NCI-H345 treated with DMSO at 0.1 percent for 48 hours (cell line): ENCODE measurements at regions not wholly inside any gene's neighbourhood (a gene's known extent, or its start where the extent isn't known, plus 50 kb on each side); places are given as distances from the start of the nearest gene placed in this dataset.

Experiments
- DNase-seq: peaks from one replicate; lab custom pipeline; 2025; ENCODE audit not compliant: unreplicated experiment; lab: John Stamatoyannopoulos, UW

DNA sequence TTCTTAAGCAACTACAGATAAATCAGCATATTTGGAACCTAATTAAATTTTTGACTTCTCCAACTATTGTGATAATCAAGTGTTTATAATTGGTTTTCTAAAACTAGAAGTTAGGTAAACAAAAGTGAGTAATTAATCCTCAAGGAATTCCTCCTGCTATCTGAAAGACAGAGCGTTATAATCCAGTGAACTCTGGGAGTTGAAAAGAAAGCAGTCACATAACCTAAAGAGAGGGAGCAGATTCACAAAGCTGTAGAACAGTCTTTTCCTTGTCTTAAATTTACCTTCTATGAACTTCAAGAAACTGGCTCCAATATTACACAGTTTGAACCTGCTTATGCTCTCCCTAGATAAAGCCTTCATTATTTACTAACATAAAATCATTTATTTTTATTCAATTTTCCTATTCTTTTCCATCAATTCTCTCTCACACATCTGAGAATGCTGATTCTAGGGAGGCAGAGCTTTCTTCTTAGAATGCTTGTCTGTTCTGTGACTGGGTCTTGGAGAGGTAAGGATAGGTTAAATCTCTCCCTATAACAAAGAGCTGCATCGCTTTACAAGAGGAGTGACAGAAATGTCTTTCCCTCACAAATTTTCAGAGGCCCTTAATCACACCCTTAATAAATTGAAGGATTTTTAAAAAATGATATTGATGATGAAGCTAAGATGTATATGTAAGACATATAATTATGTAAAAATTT is 132.8 kb downstream of the TUSC7 start:
- DNase-seq = no peak

DNA sequence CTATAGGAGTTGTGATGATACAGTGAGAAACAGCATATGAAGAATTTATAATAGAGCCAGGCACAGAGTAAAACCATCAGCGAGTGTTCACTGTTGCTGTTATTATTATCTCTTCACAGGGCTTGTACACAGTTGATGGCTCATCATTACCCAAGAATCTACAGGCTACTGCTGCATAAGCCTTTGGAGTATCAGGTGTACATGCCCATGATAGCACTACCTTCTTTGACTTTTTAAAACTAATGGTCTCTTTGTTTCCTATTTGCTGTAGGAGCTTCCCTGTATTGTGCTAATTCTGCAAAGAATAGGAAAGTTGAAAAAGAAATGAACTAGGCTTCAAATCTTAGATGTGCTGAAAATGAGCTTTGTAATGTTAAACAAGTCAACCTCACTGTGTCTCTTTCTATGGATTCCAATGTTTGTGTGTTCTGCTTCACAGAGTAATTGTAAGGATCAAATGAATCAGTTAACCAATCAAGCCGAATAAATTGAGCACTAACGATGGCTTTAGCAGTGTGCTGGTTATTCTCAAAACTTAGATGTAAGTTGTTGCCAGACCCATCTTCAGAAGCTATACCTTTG is 138.8 kb downstream of the TUSC7 start:
- no peak for DNase-seq

DNA sequence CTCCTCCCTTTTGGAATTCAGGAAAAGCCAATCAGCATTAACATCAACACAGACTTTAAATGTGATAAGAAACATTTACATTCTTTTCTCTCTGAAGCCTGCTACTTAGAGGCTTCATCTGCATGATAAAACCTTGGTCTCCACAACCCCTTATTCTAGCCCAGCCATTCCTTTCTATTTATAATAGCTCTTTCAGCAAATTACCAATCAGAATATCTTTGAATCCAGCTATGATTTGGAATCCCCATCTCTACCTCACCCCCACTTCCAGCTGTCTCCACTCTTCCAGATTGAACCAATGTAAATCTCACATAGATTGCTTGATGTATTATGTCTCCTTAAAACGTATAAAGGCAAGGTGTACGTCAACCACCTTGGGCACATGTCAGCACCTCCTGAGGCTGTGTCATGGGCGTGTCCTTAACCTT is 139.7 kb downstream of the TUSC7 start:
- no peak for DNase-seq

DNA sequence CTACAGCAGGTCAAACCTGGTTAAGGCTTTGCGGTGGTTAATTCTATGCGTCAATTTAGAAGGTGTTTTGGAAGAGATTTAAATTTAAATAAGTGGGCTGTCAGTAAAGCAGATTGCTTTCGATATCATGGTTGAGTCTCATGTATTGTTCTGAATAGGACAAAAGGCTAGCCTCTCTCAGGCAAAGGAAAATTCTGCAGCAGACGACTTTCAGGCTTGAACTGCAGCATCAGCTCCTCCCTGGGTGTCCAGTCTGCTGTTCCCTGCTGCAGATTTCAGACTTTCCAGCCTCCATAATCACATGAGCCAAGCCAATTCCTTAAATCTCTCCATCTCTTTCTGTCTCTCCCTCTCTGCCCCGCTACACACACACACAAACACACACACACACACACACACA is 143.2 kb downstream of the TUSC7 start:
- DNase-seq = no peak

DNA sequence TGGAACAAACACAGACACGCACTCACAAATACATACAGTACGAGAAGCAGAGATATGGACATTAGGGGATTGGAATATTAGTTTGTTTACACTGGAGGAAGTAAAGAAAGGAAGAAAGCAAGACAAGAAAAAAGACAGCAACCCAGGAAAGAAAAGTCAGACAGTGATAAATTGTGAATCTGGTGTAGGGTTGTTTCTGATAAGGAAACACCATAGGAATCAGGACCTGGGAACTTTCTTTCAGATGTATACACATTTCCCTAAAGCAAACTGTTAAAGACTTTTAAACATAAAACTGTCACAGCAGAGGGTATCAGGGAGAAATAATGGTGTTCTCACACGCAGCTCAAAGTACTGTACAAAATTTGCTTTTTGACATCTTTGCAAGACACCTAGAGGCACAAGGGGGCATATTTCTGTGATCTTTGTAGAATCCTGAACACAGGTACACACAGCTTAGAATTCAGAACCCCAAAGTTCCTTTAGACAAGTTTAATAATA is 153.7 kb downstream of the TUSC7 start:
- DNase-seq = no peak

DNA sequence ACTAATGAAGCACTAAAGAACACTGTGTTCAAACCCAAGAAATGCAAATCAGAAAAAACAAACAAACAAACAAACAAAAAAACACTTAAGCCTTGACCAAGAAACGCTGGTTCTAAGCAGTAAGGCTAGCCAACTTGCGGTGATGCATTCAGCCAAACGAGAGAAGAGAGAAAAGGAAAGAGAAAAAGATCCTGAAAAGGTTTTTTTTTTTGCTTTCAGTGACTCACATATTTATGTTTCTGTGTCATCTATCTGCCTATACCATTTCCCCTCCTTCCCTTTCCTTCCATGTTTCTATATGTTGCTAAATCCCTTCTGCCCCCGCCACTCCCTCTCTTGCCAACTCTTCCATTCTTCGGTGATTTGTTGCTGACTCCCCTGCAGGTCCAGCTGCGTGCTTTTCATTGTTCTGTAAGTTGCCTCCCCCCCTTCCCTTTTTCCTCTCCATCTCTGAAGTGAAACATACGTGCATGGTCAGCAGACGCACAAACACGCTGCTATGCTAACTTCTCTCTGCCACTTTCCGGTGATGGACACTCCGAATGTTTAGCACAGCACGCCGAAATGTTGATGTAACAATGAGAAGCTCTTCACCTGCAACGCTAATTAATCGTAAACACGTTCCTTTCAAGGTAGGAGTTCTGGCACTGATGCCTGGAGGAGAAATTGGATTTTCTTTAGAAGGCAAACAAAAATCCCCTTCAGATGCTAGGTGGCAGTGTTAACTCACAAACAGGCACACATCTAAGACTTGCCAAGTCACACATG is 154.4 kb downstream of the TUSC7 start:
- DNase-seq = peak; percentile 49

DNA sequence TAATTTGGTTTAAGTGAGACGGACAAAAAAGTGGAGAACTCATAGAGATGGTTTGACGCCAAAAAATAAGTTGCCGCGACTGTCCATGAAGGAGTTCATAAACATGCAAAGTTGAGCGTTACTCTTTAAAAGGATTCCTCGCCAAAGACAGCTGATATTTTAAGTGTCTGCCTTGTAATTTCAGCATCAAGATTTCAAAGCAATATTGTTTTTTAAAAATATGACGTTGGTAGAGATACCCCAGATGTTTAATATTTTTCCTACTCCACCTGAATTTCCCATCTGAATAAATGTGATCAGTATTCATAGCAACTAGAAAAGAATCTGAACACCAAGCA is 155.0 kb downstream of the TUSC7 start:
- no peak for DNase-seq

DNA sequence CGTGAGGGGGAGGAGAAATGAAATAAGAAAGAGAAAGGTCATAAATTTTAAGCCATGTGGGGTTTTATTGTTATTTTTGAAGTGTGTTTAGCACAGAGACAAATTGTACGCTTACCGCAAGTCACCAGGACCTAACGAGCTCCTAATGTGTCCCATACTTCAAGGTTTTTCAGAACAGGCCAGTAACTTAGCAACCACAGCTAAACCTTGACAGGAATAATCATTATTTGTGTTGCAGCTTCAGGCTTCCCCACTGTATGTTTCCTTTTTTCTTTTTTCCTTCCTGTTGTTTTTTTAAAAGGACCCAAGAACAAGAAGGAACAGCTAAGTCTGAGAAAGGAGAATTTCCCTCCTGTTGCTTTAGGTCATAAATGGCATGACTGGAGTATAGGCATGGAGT is 160.8 kb downstream of the TUSC7 start:
- no peak for DNase-seq

DNA sequence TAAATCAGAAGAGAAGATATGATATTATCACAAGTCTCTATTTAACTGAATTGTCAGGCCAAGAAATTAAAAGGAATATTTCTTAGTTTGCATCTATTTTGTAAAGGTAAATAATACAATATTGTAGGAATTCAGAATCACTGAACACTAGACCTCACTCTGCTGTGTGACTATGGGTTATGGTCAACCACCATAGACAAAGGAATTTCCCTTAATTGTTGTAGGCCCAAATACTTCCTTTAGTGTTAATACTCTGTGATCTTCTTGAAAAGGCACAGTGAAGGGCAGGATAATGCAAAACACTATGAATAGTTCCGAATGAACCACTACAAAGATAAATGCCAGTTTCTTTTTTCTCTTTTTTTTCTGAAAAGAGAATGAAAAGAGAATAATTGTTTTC is 162.3 kb downstream of the TUSC7 start:
- no peak for DNase-seq

DNA sequence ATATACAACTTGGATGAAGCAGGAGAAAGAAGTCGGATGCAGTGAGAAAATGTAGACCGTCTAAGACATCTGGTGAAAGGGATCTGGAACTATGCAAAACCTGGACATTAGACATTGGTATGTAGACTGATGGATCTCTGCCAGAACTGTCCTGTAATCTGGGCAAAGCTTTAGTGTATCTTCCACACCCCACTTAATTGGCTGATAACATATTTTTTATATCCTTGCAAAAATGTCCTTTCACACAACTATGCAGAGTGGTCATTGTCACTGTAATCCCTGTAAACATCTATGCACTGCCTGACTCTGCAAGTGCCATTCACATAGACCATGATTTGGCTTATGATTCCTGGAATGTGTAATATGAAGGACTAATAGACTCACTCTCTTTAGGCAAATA is 163.1 kb downstream of the TUSC7 start:
- no peak for DNase-seq

DNA sequence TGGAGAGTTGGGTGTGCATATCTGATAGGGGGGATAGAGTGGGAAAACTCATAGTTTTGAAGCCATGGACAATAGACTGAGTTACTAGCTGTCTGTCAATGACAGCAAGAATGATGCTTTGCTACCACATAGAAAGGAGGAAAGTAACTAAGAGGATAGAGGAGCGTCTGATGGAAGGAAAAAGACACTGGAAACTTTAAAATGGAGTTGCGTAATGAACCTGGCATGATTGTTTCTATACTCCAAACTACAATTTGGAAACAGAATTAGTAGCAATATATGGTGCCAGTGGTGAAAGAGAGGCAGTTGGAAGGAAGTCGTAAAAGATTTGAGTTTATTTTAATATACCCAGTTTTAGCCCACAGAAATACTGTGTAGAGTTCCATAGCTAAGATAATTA is 163.6 kb downstream of the TUSC7 start:
- DNase-seq = no peak

DNA sequence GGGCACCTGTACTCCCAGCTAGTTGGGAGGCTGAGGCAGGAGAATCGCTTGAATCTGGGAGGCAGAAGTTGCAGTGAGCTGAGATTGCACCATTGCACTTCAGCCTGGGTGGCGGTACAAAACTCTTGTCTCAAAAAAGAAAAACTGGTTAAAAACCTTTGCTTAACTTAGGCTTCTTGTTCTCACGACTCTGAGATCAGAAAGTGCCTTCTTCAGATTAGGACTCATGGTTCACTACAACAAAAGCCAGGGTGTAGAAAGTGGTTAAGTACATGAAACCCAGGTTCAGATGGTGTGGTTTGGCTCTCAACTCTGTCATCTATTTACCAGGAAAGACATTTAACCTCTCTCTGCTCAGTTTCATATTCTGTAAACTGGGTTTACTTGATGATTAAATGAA is 168.4 kb downstream of the TUSC7 start:
- no peak for DNase-seq

DNA sequence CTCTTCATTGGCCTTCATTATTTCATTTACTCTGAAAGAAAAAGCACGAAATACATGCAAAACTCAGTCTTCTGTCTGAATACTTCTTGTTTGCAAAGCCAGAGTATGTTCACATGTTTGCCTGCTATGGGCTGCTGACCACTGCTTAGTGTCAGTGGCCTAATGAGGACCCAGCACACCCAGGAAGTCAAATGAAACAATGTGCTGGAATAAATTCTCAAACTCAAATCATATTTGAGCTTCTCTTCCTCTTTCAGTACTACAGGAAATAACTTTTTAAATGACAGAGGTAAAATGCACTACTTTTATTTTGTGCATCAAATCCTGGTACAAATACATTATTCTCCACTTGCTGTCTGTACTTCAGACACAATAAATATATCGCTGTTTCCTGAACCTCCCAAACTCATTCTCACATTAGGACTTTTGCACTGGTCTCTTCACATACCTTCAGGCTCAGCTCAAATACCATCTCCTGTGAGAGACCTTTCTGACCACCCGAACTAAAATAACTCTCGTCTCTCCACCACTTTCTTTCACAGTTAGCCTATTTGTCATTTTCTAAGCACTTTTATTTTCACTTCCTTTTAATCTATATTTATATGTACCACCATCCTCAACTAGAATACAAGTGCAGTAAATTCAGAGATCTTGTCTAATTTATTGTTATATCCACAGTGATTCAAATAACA is 176.8 kb downstream of the TUSC7 start:
- no peak for DNase-seq

DNA sequence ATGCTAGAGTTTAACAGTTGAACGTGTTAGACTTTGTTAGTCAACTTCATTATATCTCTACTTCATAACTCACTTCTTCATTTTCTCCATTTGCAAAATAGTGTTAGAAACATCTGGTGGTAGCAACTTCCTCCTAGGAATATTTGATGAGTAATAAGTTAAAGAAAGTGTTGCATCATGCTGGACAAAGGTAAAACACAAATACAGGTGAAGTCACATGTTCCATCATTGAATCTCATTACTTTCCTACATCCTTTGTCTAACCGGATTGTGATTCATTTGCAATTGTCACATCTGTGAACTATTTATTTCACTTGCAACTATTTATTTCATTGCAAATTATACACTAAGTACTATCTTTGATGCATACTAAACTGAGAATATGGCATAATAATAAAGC is 186.5 kb downstream of the TUSC7 start:
- no peak for DNase-seq

DNA sequence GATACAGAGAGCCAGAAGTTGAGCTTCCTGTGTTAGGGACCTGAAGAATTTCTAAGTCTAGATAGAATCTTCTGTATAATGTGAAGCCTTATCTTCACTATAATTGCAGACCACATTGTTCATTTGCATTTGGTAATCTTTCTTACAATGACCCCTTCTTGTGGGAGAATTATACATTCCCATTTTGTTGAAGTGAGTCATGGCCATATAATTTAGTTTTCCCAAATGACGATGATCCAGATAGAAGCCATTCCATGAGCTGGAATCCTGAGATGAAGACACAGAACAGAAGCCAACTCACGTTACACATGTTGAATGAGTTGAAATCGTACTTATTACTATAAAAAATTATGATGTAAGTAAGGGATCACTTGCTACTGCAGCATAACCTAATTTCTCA is 187.8 kb downstream of the TUSC7 start:
- DNase-seq = no peak

DNA sequence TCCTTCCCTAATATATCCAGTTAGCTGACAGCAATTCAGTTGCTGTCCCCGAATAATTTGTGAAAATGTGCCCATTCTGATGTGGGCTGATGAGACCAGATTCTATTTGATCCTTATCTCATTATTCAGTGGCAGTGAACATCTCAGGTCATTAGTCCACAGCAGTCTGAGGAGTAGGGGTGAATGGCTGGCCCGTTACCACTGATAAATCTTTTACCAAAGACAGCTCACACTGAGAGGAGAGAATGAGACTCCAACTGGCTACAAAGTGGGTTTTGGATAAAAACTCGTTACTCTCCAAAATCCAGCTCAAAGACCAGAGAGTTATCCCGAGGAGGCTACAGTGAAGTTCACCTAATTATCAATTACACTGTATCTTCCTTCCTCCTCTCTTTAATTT is 189.7 kb downstream of the TUSC7 start:
- DNase-seq = no peak

DNA sequence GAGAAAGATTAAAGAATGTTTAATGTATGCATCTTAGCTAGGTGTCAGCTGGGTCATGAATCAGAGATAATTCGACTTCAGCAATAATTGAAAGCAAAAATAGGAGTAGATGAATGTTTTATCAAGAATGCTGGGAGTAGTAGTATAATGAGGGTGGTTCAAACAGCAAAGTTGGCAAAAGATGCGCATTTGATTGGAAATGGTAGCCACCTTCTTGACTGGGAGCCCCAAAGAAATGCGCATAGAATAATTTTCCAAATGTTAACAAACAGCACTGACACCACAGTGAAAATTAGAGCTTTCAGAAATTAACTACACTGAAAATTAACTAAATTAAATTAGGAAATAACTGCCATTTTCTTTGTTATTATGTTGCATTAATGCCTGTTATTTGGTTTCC is 195.8 kb downstream of the TUSC7 start:
- no peak for DNase-seq

DNA sequence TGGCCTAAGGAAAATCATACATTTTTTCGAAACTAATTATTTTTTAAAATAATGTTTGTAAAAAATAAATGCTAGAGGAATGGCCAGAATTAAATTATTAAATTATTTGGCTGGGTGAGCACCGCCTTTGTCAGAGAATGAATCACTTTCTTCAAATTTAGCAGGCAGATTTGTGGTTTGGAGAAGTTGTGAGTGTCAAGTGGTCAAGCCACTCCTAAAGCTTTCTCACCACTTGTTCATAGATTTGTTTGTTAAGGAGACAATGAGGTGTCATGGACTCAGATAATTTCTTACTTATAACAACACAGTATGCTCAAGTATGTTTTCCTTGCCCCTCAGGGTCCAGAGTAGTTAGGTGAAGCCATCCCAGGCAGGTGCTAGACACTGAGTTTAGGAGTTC is 196.2 kb downstream of the TUSC7 start:
- no peak for DNase-seq

DNA sequence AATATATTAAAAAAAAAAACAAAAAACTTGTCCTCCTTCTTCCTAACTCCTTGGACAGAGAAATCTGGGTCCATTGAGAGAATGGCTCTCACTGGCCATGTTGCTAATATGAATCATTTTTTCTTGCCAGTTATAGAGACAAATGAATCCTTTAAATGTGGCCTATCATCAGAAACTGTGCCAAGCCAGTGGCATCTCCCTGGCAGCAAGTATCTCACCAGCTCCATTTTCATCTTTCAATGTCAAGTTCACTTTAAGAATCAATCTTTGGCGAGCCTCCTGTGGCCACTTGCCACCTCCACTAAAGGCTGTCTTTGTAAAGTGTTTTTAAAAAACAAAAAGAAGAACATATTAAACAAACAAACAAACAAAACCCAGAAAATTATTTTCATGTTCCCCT is 202.5 kb downstream of the TUSC7 start:
- DNase-seq = no peak

DNA sequence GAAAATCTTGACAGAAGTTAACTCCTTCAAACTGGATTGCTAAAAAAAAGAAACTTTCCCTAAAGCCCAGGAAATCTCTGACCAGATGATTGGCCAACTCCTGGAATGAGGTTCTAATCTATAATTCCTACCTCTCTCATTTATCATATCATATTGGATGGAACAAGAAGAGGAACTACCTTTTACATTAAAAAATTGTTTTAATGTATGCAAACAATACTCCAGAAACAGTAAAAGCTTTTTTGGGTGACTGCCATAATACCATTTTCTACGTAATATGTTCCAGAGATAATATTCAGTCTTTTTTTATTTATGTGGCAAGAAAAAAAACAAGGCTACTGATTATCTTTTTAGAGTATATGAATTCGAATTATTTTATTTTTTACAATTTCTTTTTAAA is 204.4 kb downstream of the TUSC7 start:
- DNase-seq = no peak

DNA sequence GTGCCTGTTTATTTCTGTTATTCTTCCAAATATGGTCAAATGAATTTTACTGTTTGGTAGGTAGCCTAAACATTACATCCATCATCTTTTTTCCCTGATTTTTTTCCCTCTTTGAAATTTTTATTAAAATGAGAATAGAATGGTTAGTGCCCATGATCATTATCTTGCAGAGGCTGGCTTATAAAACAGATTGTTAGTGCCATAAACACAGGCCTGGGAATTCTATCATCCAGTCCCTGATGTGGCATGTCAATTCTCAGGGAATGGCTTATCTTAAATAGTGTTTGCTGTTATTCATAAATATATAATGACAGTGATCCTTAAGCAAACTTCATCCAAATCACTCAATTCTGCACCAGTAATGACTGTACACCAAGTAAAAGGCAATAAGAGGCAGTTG is 207.3 kb downstream of the TUSC7 start:
- no peak for DNase-seq
